NCI-H2227 (cell line): ENCODE measurements at regions not wholly inside any gene's neighbourhood (a gene's known extent, or its start where the extent isn't known, plus 50 kb on each side); places are given as distances from the start of the nearest gene placed in this dataset.
"Not testable (repeated sequence)": the region's sequence is repeated elsewhere in the genome, so short reads cannot be mapped to it uniquely, and the experiment has no call there.

Source experiments
- DNase-seq: peaks from one replicate; lab custom pipeline; 2025; ENCODE audit not compliant: unreplicated experiment; lab: John Stamatoyannopoulos, UW

DNA sequence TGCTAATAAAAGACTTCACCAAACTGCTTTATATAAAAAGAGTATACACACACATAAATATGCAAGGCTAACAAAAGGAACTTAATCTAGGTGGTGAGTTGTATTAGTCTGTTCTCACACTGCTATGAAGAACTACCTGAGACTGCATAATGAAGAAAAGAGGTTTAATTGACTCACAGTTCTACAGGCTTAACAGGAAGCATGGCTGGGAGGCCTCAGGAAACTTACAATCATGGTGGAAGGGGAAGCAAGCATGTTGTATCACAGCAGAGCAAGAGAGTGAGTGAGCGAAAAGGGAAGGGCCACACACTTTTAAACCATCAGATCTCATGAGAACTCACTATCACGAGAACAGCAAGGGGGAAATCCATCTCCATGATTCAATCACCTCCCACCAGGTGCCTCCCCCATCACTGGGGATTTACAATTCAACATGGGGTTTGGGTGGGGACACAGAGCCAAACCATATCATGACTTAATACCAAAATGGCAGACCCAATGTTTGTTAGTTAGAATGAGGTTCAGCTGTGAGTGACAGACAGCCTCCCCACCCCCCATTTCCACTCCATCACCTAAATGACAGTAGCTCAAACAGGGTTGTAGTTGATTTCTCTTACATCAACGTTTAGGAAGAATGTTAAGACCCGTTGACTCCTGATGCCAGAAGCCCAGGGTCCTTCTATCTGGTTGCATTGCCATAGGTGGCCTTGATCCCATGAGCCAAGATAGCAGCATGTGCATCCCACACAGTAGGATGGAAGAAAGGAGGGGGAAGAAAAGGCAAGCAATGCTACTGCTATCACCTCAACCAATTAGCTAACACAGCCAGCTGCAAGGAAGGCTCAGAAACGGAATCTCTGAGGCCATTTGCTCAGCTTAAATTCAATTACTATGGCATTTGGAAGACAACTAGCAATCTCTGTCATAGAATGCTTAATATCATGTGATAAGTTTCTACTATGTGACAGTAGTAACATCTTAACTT, 77.0 kb downstream of the CCDC71L start:
- no peak for DNase-seq

DNA sequence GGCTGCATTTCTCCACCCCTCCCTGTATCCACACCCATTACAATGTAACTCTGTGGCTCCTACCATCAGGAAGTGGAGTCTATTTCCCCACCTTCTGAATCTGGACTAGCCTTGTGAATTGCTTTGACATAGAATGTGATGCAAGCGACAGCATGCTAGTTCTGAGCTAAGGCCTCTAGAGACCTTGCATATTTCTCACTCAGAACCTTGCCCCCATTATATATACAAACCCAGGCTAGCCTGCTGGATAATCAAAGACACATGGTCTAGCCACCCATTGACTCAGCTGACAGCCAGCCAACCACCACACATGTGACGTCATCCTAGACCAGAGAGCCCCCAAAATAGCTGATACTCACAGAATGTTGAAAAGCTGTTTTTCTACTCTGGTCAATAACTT, 77.9 kb downstream of the CCDC71L start:
- no peak for DNase-seq

DNA sequence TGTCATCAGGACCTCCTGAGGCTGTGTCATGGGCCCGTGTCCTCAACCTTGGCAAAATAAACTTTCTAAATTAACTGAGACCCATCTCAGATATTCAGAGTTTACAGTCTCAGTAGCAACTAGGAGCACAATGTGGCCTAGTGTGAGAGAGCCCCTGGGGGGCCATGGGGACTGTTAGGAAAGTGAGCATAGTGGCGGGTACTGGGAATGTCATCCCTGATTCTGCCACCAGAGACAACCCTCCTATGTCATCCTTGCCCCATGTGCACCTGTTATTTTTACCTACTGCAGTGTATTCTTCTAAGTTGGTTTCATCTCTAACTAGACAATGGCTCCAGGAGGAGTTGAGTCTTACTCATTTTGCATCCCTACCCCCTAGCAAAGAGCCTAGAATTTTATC, 78.6 kb downstream of the CCDC71L start:
- DNase-seq: no peak

DNA sequence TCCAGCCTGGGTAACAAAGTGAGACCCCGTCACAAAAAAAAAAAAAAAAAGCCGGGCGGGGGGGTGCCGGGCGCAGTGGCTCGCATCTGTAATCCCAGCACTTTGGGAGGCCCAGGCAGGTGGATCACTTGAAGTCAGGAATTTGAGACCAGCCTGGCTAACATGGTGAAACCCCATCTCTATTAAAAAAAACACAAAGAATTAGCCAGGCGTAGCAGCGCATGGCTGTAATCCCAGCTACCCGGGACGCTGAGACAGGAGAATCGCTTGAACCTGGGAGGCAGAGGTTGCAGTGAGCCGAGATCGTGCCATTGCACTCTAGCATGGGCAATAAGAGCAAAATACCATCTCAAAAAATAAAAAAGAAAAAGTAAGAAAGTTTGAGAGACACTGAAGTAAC, 81.9 kb downstream of the CCDC71L start:
- not testable (repeated sequence) for DNase-seq

GRCh38 chr7:106575138-106575823, 85.7 kb downstream of the CCDC71L start:
- no peak for DNase-seq

DNA sequence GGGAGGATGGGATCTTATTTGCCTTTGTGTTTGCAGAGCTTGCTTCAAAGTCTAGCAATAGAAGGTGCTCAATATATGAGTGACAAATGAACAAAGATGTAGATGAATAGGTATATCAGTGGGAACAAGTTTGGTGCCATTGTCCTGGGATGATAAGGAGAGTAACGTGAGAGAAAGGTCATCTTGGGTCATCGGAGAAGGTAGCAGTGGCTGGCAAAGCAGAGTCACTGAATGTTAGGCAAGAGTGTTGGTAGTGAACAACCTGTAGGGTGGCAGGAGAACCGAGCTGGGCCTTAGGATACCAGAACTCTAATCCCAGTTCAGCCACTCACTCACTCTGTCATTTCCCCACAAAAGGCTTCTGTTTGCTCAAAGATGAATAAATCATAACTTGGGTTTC, 87.2 kb downstream of the CCDC71L start:
- DNase-seq: no peak

DNA sequence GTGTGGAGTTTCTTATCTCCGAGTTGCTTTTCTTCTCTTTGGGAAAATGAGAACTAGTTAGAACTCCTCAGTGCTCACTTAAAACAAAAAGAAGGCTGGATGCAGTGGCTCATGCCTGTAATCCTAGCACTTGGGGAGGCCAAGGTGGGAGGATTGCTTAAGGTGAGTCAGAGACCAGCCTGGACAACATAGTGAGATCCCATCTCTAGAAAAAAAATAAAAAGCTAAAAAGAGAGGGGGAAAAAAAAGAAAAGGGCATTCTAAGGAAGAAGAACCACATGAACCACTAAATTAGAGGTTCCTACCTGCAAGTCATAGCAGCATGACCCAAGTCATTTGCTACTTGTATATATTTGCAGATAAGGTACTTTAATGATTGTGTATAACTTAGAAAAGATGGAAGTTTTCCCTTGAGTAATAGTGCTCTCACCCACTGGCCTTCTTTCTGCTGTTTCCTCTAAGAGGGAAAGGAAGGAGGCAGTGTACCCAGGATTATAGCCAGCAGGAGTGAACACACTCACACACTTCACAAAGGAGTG, 87.8 kb downstream of the CCDC71L start:
- no peak for DNase-seq

DNA sequence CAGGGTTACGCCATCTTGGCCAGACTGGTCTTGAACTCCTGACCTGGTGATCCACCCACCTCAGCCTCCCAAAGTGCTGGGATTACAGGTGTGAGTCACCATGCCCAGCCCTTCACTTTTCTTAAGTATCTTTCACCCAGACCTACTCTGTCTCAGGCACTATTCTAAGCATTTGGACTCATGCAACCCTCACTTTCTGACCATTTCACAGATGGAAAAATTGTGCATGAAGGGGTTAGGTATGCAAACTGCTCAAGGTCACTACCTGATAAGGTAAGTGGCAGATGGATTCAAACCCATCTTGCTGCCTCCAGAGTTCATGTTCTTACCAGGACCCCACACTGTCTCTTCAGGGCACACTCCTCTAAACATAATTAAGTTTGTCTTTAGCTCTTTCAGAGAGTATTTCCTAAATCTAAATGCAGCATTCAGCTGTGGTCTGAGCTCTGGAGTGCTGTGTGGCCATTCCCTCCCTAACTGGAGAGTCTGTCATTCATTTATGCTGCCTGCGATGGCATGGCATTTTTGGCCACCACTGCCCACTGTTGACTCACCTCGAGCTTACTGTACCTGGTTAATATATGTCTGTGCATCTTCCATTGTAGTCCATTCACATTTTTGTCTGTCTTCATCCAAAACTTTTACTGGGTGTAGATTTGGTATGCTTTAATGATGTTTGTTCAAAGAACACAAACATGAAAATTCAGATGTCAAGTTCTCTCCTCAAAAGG, 88.4 kb downstream of the CCDC71L start:
- DNase-seq: no peak

- no peak for DNase-seq
Observed at GRCh38 chr7:106571563-106571962, 89.4 kb downstream of the CCDC71L start.

- no peak for DNase-seq
Observed at GRCh38 chr7:106570948-106571418, 90.0 kb downstream of the CCDC71L start.

- DNase-seq: no peak
Observed at GRCh38 chr7:106570146-106570545, 90.8 kb downstream of the CCDC71L start.

- DNase-seq: no peak
Observed at GRCh38 chr7:106569500-106569929, 91.4 kb downstream of the CCDC71L start.

GRCh38 chr7:106568680-106569499, 92.1 kb downstream of the CCDC71L start:
- DNase-seq: no peak

DNA sequence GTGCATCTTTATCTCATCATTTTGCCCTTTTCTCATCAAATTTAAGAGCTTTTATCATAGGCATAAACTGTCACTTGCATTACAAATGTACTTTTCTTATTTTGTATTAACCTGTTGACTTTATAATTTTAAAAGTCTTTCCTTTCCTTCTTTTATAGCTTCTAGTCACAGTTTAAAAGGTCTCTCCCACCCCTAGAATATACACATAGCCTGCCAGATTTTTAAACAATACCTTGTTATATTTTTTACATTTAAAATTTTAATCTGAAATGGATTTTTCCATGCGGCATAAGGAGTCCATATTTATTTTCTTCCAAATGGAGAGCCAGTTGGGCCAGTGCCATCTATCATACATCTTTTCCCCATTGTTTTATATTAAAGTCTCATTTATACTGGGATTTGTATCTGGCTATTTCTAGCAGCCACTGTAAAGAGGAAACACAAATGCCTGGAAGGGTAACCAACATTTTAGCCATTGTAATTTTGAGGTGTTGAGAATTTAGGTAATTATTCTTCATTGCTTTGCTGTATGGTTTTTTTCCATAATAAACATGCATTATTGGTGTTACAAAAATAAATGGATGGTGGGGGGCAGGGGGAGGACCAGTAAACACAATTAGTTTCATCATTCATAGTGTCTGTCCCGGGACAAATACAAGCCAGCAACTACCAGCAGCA, 92.8 kb downstream of the CCDC71L start:
- no peak for DNase-seq

DNA sequence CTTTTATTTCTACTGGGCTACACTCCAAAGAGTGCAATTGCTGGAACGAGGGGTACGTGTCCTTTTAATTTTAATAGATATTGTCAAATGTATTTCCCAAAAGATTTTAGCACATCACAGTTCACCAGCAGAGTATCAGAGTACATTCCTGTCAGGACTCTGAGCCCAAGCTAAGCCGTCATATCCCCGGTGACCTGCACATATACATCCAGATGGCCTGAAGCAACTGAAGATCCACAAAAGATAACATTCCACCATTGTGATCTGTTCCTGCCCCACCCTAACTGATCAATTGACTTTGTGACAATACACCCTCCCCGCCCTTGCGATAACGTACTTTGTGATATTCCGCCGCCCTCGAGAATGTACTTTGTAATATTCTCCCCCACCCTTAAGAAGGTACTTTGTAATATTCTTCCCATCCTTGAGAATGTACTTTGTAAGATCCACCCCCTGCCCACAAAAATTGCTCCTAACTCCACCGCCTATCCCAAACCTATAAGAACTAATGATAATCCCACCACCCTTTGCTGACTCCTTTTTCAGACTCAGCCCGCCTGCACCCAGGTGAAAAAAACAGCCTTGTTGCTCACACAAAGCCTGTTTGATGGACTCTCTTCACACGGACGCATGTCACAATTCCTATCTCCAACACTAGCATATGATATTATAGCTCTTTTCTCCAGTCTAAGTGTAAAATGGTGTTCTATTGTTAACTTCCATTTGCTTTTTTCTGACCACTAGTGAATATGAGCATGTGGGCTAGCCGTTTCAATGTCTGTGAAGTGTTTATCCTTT, 93.6 kb downstream of the CCDC71L start:
- not testable (repeated sequence) for DNase-seq

DNA sequence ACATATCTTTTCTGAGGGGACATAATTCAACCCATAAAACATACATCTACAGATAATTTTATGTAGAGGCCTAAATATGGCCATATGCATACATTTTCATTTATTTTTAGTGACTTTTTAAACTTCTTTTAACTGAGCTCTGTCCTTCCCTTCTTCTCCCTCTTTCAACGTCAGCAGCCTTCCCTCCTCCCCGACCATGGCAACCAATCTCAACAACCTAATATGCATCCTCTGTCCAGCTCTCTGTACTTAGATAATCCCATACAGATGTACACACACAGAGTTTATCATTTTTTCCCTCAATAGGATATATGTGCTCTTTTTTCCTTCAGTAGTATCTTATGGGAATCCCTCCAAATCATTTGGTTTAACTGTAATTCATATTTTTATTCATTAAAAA, 94.3 kb downstream of the CCDC71L start:
- no peak for DNase-seq

- DNase-seq: no peak
Observed at GRCh38 chr7:106566196-106566595, 94.8 kb downstream of the CCDC71L start.

GRCh38 chr7:106565428-106565827, 95.5 kb downstream of the CCDC71L start:
- no peak for DNase-seq
